BJ (cell line): ENCODE measurements at regions not wholly inside any gene's neighbourhood (a gene's known extent, or its start where the extent isn't known, plus 50 kb on each side); places are given as distances from the start of the nearest gene placed in this dataset.

Source experiments
- CTCF ChIA-PET: fragments of 350-600 bp; formaldehyde crosslinking; extraction: SDS; loops from one replicate; lab custom pipeline; 2021; ENCODE audit warnings: antibody characterized with exemption, inconsistent platforms; lab: Yijun Ruan, JAX
- POLR2A ChIA-PET: fragments of 300-600 bp; sonication (Branson Sonifier 250); formaldehyde crosslinking; extraction: SDS; loops from one replicate; lab custom pipeline; 2021; ENCODE audit warnings: antibody characterized with exemption; lab: Charles Lee
- DNase-seq: peaks from one replicate; pipeline ENCODE4 v3.0.0-alpha.2; 2011; ENCODE audit warnings: low read depth
- H3K27me3 ChIP-seq: 2 replicates; pipeline ENCODE4 v1.6.0; 2011; ENCODE audit warnings: low read length; ENCODE audit not compliant: control insufficient read depth, insufficient read depth
- H3K36me3 ChIP-seq: 2 replicates; pipeline ENCODE4 v1.5.1; 2011; ENCODE audit warnings: low read length; ENCODE audit not compliant: control insufficient read depth, insufficient read depth
- H3K4me3 ChIP-seq: 2 replicates; pipeline ENCODE4 v1.5.1; 2011; ENCODE audit warnings: low read depth, mild to moderate bottlenecking, control low read depth, low read length
- TF ChIP-seq, protein P1 (sequence below): IDR thresholded peaks from 2 replicates; pipeline ENCODE4 v1.5.1; 2011; ENCODE audit warnings: low read depth, mild to moderate bottlenecking, control low read depth, inconsistent platforms, low read length, moderate library complexity; ENCODE audit not compliant: insufficient read depth

DNA sequence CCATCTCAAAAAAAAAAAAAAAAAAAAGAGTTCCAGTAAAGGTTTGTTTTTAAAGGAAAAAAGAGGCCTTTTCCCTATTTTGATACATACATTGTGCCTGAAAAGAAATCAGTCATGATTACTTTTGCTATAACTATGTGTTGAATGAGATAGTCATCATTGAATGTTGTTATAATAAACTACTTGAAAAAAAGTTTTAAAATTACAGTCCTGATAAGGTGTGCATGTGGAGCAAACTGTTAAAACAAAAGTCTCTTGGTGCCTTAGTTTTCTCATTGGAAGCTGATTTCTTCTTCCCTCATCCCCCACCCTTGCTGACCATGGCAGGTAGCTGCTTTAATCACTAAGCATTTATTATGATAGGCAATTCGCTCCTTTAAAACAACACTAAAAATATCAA, 172.3 kb upstream of the TBCA start:
- Histone ChIP-seq H3K4me3 (no peak overlapping the region), H3K27me3 (peaks cover 13% of the 10 kb centered on the region), H3K36me3 (no peaks in the 10 kb centered on the region)
- no peak for DNase-seq
- TF ChIP-seq, protein P1, sequence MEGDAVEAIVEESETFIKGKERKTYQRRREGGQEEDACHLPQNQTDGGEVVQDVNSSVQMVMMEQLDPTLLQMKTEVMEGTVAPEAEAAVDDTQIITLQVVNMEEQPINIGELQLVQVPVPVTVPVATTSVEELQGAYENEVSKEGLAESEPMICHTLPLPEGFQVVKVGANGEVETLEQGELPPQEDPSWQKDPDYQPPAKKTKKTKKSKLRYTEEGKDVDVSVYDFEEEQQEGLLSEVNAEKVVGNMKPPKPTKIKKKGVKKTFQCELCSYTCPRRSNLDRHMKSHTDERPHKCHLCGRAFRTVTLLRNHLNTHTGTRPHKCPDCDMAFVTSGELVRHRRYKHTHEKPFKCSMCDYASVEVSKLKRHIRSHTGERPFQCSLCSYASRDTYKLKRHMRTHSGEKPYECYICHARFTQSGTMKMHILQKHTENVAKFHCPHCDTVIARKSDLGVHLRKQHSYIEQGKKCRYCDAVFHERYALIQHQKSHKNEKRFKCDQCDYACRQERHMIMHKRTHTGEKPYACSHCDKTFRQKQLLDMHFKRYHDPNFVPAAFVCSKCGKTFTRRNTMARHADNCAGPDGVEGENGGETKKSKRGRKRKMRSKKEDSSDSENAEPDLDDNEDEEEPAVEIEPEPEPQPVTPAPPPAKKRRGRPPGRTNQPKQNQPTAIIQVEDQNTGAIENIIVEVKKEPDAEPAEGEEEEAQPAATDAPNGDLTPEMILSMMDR: no peak
- POLR2A ChIA-PET: no interaction called here
- CTCF ChIA-PET: no interaction called here

DNA sequence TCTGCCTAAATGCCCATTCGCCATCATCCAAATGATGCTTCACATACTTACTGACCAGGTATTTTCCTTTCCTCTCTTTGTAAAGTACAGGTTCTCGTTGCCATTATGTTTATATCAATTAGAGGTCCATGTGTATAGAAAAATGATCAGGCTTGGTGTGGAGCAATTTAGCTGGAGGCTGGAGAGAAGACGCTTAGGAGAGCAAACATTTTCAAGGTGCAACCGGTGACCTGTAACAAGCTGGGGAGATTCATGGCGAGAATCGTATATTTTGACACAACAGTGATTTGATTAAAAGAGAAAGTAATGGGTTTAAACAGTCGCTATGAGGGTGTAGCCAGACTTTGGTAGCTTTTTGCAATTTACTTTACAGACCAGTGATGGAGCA, 170.9 kb upstream of the TBCA start:
- CTCF ChIA-PET: interaction anchor here (0.6 to 1.1 kb wide), 2 partner anchors 9 to 1150 kb away, joined by 3 read pairs; no protein-coding TSS in a partner anchor

GRCh38 chr5:77946381-77947040, 170.4 kb upstream of the TBCA start:
- no peak for DNase-seq
- TF ChIP-seq, protein P1: no peak
- ChIA-PET CTCF (interaction anchor here (1.1 kb wide), 1 partner anchor 10 kb away, joined by 3 read pairs; no protein-coding TSS in a partner anchor), POLR2A (no interaction called here)
- H3K36me3 ChIP-seq: no peaks in the 10 kb centered on the region
- H3K4me3 ChIP-seq: no peak overlapping the region
- peaks cover 13% of the 10 kb centered on the region for H3K27me3 ChIP-seq

More for the DNA sequence above, 170.9 kb upstream of the TBCA start:
- TF ChIP-seq, protein P1: no peak
- H3K27me3 ChIP-seq: peaks cover 13% of the 10 kb centered on the region
- DNase-seq: no peak
- POLR2A ChIA-PET: no interaction called here
- H3K4me3 ChIP-seq: no peak overlapping the region
- no peaks in the 10 kb centered on the region for H3K36me3 ChIP-seq

GRCh38 chr5:77945874-77946273, 169.7 kb upstream of the TBCA start:
- H3K4me3 ChIP-seq: no peak overlapping the region
- TF ChIP-seq, protein P1: no peak
- DNase-seq: no peak
- ChIA-PET CTCF (interaction anchor here (1.1 kb wide), 1 partner anchor 10 kb away, joined by 3 read pairs; no protein-coding TSS in a partner anchor), POLR2A (no interaction called here)
- H3K36me3 ChIP-seq: no peaks in the 10 kb centered on the region
- peaks cover 15% of the 10 kb centered on the region for H3K27me3 ChIP-seq

DNA sequence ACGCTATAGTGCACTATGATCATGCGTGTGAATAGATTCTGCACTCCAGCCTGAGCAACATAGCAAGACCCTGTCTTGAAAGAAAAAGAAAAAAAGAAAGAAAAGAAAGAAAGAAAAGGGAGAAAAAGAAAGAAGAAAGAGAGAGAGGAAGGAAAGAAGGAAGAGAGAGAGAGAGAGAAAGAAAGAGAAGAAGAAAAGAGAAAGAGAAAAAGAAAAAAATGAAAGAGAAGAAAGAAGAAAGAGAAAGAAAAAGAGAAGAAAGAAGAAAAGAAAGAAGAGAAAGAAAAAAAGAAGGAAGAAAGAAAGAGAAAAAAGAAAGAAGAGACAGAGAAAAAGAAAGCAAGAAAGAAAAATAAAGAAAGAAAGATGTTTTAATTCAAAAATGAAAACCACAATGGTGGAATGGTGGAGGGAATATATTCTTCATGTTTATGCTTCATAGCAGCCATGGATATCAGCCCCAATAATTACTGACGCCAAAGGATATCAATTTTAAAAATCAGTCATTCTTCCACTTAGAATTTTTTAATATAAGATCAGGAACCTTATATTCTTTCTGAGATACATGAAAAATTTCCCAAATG, 168.7 kb upstream of the TBCA start:
- DNase-seq: no peak
- CTCF ChIA-PET: interaction anchor here (0.6 kb wide), 1 partner anchor 146 kb away, joined by 3 read pairs; no protein-coding TSS in a partner anchor
- TF ChIP-seq, protein P1: no peak

More for the DNA sequence above, 168.7 kb upstream of the TBCA start:
- Histone ChIP-seq H3K36me3 (no peaks in the 10 kb centered on the region), H3K4me3 (no peak overlapping the region), H3K27me3 (peaks cover 15% of the 10 kb centered on the region)
- POLR2A ChIA-PET: no interaction called here
